ENCODE measurements at regions not wholly inside any gene's neighbourhood (a gene's known extent, or its start where the extent isn't known, plus 50 kb on each side); places are given as distances from the start of the nearest gene placed in this dataset.
"Not testable (repeated sequence)": the region's sequence is repeated elsewhere in the genome, so short reads cannot be mapped to it uniquely, and the experiment has no call there.

DNA sequence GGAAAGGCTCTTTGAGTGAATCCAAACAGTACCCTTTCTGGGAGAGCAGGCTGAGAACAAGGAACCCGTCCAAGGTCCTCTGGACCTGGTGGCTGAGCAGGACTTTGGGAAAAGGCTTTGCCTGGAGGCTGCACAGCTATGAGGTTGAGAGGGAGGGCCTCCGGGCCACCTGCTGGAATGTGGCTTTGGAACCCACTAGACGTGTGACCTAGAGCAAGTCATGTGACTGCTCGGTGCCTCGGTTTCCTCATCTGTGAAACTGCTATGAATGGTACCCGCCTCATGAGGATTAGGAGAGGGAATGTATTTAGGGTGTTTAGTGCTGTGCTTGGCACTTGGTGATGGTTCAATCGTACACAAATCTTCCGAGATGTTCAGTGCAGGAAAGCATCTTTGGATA lies 50.4 kb downstream of the HAPSTR1 start:
- no peak overlapping the region for H3K4me3 Mint-ChIP-seq
- H3K4me1 Mint-ChIP-seq = peaks cover 11 to 12% (median 11%) of the 10 kb centered on the region in 3 donors
- no peak overlapping the region for H3K27ac Mint-ChIP-seq
- H3K27me3 Mint-ChIP-seq = peaks cover 3% of the 10 kb centered on the region
- H3K36me3 Mint-ChIP-seq = peaks cover 5% of the 10 kb centered on the region
- peaks cover 0 to 3% (median 0%) of the 10 kb centered on the region in 3 donors for H3K9me3 Mint-ChIP-seq

GRCh38 chr16:9144106-9144505 lies 52.7 kb downstream of the HAPSTR1 start:
- peaks cover 2% of the 10 kb centered on the region for H3K36me3 Mint-ChIP-seq
- H3K4me3 Mint-ChIP-seq = no peak overlapping the region
- peaks cover 7 to 11% (median 9%) of the 10 kb centered on the region in 3 donors for H3K4me1 Mint-ChIP-seq
- H3K27me3 Mint-ChIP-seq = peaks cover 2% of the 10 kb centered on the region
- no peak overlapping the region for H3K27ac Mint-ChIP-seq
- H3K9me3 Mint-ChIP-seq = peaks cover 0 to 3% (median 0%) of the 10 kb centered on the region in 3 donors

DNA sequence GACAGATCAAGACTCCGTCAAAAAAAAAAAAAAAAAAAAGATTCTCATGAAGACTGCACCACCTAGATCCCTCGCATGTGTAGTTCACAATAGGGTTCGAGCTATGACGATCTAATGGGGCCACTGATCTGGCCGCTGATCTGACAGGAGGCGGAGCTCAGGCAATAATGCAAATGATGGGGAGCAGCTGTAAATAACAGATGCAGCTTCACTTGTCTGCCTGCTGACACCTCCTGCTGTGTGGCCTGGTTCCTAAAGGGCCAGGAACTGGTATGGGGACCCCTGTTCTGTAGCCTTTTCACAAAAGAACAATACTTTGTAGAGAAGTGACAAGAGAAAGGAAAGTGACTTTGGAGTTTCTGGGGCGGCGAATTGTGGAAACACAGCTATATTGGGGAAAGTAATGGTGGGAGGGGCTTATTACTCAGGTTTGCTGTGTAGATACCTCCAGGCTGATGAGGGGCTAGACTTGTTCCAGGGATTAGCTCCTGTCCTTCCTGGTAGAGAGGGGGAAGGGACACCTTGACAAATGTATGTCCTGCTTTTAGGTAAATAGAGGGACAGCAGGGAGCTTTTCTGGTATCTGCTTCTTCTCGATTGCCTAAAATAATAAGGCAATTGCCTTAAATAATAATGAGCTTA lies 57.1 kb downstream of the HAPSTR1 start:
- H3K27me3 Mint-ChIP-seq = peaks cover 2% of the 10 kb centered on the region
- no peak overlapping the region for H3K27ac Mint-ChIP-seq
- no peak overlapping the region for H3K4me3 Mint-ChIP-seq
- no peaks in the 10 kb centered on the region for H3K36me3 Mint-ChIP-seq
- H3K4me1 Mint-ChIP-seq = peaks cover 2 to 4% (median 3%) of the 10 kb centered on the region in 3 donors
- no peaks in the 10 kb centered on the region for H3K9me3 Mint-ChIP-seq

DNA sequence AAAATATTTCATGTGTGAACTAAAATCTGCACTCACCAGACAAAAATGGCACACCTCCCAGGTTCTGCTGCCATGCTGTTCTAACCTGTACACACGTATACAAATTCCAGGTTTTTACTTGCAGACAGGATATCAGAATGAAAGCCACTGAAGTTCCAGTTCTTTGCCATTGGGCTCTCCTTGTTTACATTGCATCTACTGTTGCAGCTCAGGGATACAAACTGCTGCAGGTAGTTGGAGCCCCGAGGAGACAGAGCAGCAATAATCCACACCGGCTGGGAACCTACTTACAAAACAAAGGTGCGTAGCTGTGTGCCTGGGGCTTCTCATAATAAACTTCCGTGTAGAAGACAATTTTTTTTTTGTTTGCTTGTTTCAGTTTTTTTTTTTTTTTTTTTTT lies 59.6 kb downstream of the HAPSTR1 start:
- H3K9me3 Mint-ChIP-seq = peaks cover 0 to 3% (median 0%) of the 10 kb centered on the region in 3 donors
- no peak overlapping the region for H3K4me3 Mint-ChIP-seq
- H3K27me3 Mint-ChIP-seq = peaks cover 6% of the 10 kb centered on the region
- H3K27ac Mint-ChIP-seq = no peak overlapping the region
- peaks cover 2 to 4% (median 3%) of the 10 kb centered on the region in 3 donors for H3K4me1 Mint-ChIP-seq
- no peaks in the 10 kb centered on the region for H3K36me3 Mint-ChIP-seq

- peaks cover 7% of the 10 kb centered on the region for H3K27me3 Mint-ChIP-seq
- peaks cover 2 to 4% (median 3%) of the 10 kb centered on the region in 3 donors for H3K4me1 Mint-ChIP-seq
- no peak overlapping the region for H3K27ac Mint-ChIP-seq
- no peak overlapping the region for H3K4me3 Mint-ChIP-seq
- no peaks in the 10 kb centered on the region for H3K36me3 Mint-ChIP-seq
- peaks cover 0 to 3% (median 0%) of the 10 kb centered on the region in 3 donors for H3K9me3 Mint-ChIP-seq
Measured at GRCh38 chr16:9151597-9151996, 60.2 kb downstream of the HAPSTR1 start.

DNA sequence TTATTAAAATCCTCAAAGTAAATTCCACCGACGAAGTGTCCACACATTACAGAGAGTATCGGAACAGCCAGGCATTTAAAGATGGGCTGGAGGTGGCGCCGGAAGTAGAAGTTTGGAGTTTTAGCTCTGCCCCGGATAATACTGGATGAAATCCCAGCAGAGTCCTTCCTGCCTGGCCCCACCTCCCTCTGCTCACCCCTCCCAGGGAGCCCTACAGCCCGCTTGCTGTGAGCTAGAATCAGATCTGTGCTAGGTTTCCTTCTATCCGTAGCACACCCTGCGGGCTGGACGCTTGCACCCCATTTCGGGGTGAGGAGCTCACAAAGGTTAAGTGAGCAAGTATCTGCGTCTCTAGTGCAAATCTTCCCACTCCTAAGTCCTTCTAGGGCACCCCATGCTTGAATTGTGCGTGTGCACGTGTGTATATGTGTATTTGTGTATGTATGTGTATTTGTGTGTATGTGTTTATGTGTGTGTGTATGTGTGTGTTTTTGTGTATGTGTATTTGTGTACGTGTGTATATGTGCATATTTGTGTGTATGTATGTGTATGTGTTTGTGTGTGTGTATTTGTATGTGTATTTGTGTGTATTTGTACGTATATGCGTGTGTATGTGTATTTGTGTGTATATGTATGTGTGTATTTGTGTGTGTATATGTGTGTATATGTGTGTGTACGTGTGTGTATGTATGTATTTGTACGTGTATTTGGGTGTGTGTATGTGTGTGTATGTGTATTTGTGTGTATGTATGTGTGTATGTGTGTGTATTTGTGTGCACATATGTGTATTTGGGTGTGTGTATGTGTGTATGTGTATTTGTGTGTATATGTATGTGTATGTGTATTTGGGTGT lies 61.4 kb downstream of the HAPSTR1 start:
- peaks cover 2 to 4% (median 3%) of the 10 kb centered on the region in 3 donors for H3K4me1 Mint-ChIP-seq
- H3K36me3 Mint-ChIP-seq = no peaks in the 10 kb centered on the region
- no peak overlapping the region for H3K27ac Mint-ChIP-seq
- H3K9me3 Mint-ChIP-seq = peaks cover 0 to 3% (median 0%) of the 10 kb centered on the region in 3 donors
- H3K4me3 Mint-ChIP-seq = peak overlapping the region in 1 of 4 donors; percentile 34
- H3K27me3 Mint-ChIP-seq = peaks cover 14% of the 10 kb centered on the region

DNA sequence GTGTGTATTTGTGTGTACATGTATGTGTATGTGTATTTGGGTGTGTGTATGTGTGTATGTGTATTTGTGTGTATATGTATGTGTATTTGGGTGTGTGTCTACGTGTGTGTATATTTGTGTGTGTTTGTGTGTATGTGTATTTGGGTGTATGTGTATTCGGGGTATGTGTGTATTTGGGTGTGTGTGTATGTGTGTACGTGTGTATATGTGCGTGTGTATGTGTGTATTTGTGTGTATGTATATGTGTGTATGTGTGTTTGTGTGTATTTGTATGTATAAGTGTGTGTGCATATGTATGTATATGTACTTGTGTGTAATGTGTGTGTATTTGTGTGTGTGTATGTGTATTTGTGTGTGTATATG lies 62.0 kb downstream of the HAPSTR1 start:
- Mint-ChIP-seq H3K36me3 (no peaks in the 10 kb centered on the region), H3K27me3 (peaks cover 12% of the 10 kb centered on the region), H3K9me3 (peaks cover 0 to 3% (median 0%) of the 10 kb centered on the region in 3 donors), H3K4me3 (no peak overlapping the region), H3K27ac (no peak overlapping the region), H3K4me1 (peaks cover under 1 to 4% (median 2%) of the 10 kb centered on the region in 3 donors)

DNA sequence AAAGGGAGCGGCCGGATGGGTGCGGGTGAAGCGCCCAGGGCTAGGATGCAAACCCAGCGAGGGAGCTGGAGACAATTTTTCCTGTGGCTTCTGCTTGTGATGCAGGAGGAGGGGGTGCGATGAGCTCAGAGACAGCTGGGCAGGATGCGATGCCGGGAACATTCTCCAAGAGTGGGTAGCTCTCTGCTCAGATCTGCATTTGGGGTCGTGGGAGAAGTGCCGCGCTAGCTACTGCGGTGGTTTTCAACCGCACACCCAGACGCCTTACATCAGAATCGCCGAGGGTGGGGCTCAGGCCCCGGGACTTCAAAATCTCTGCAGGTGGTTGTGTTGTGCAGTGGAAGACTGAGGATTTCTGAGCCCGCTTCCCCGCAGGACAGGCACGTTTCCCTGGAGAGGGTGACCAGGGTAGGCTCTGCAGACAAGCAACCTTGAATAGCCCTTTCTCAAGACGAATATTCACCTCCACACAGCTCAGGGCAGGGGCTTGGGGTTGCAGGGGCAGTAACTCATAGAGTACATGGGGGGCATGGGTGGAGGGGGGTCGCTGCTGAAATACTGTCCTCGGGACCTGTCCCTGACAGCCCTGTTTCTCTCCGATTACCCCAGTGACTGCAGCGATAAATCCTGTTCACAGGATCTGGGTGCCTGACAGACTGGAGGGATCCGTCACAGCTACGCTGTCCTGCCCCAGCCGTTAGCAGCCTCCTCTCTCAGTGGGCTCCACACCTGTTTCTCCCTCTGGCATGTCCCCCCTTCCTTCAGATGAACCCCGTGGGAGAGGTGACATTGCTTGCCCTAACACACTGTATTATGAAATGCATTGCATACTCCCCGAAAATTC lies 63.3 kb downstream of the HAPSTR1 start:
- peaks cover 21% of the 10 kb centered on the region for H3K27me3 Mint-ChIP-seq
- peaks cover 0 to 3% (median 0%) of the 10 kb centered on the region in 3 donors for H3K9me3 Mint-ChIP-seq
- no peaks in the 10 kb centered on the region for H3K36me3 Mint-ChIP-seq
- no peak overlapping the region for H3K27ac Mint-ChIP-seq
- H3K4me3 Mint-ChIP-seq = no peak overlapping the region
- peaks cover 0 to 4% (median 0%) of the 10 kb centered on the region in 3 donors for H3K4me1 Mint-ChIP-seq

GRCh38 chr16:9155871-9156270 lies 64.4 kb downstream of the HAPSTR1 start:
- H3K4me1 Mint-ChIP-seq = peaks cover 0 to 4% (median 0%) of the 10 kb centered on the region in 3 donors
- no peak overlapping the region for H3K27ac Mint-ChIP-seq
- peaks cover 29% of the 10 kb centered on the region for H3K27me3 Mint-ChIP-seq
- peaks cover 0 to 3% (median 0%) of the 10 kb centered on the region in 3 donors for H3K9me3 Mint-ChIP-seq
- no peak overlapping the region for H3K4me3 Mint-ChIP-seq
- no peaks in the 10 kb centered on the region for H3K36me3 Mint-ChIP-seq

- Mint-ChIP-seq H3K36me3 (no peaks in the 10 kb centered on the region), H3K27ac (no peak overlapping the region), H3K4me1 (no peaks in the 10 kb centered on the region), H3K27me3 (peaks cover 25% of the 10 kb centered on the region), H3K9me3 (no peaks in the 10 kb centered on the region), H3K4me3 (peak overlapping the region in 1 of 4 donors; percentile 51)
Measured at GRCh38 chr16:9159839-9160550, 68.6 kb downstream of the HAPSTR1 start.

- Mint-ChIP-seq H3K36me3 (no peaks in the 10 kb centered on the region), H3K27ac (no peak overlapping the region), H3K4me3 (peak overlapping the region in 1 of 4 donors; percentile 51), H3K4me1 (no peaks in the 10 kb centered on the region), H3K27me3 (peaks cover 23% of the 10 kb centered on the region), H3K9me3 (no peaks in the 10 kb centered on the region)
Measured at GRCh38 chr16:9160551-9160911, 69.1 kb downstream of the HAPSTR1 start.

DNA sequence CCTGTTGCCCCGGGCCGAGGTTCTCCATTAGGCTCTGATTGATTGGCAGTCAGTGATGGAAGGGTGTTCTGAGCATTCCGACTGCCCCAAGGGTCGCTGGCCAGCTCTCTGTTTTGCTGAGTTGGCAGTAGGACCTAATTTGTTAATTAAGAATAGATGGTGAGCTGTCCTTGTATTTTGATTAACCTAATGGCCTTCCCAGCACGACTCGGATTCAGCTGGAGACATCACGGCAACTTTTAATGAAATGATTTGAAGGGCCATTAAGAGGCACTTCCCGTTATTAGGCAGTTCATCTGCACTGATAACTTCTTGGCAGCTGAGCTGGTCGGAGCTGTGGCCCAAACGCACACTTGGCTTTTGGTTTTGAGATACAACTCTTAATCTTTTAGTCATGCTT lies 74.2 kb downstream of the HAPSTR1 start:
- no peaks in the 10 kb centered on the region for H3K9me3 Mint-ChIP-seq
- no peak overlapping the region for H3K4me3 Mint-ChIP-seq
- H3K27ac Mint-ChIP-seq = no peak overlapping the region
- H3K36me3 Mint-ChIP-seq = no peaks in the 10 kb centered on the region
- peaks cover 4% of the 10 kb centered on the region for H3K27me3 Mint-ChIP-seq
- peaks cover 0 to 3% (median 0%) of the 10 kb centered on the region in 3 donors for H3K4me1 Mint-ChIP-seq

GRCh38 chr16:9166326-9166993 lies 75.0 kb downstream of the HAPSTR1 start:
- not testable (repeated sequence) for H3K36me3 Mint-ChIP-seq, H3K4me1 Mint-ChIP-seq, H3K27me3 Mint-ChIP-seq, H3K27ac Mint-ChIP-seq, H3K9me3 Mint-ChIP-seq, H3K4me3 Mint-ChIP-seq

DNA sequence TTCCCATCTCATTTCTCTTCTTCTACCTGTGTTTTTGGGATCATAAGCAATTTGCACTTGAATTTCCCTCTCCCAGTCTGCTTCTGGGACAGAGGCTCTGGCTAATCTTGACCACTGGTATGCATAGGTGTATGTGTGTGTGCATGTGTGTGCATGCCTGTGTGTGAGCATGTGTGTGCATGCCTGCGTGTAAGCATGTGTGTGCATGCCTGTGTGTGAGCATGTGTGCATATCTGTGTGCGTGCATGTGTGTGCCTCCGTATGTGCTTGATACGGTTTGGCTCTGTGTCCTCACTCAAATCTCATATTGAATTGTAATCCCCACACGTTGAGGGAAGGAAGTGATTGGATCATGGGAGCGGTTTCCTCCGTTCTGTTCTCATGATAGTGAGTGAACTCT lies 77.7 kb downstream of the HAPSTR1 start:
- H3K9me3 Mint-ChIP-seq = no peaks in the 10 kb centered on the region
- H3K4me1 Mint-ChIP-seq = peaks cover 0 to 3% (median 0%) of the 10 kb centered on the region in 3 donors
- H3K36me3 Mint-ChIP-seq = no peaks in the 10 kb centered on the region
- H3K27me3 Mint-ChIP-seq = peaks cover 4% of the 10 kb centered on the region
- H3K27ac Mint-ChIP-seq = no peak overlapping the region
- H3K4me3 Mint-ChIP-seq = no peak overlapping the region
